Natural killer cell treated with Interleukin-12 subunit alpha and Interleukin-12 subunit beta and Interleukin-15 and Interleukin-18, amount 100 ng/mL, for 72 hours (primary cell): ENCODE measurements at regions not wholly inside any gene's neighbourhood (a gene's known extent, or its start where the extent isn't known, plus 50 kb on each side); places are given as distances from the start of the nearest gene placed in this dataset.

Experiments used
- ATAC-seq, 2 donors: fragments of 150-1000 bp; cut with Tn5 transposase in 1 of 2; sonication (Bioruptor Pico), chemical (Tn5 transposase) in 1 of 2; 2 replicates each; pipeline ENCODE4 v1.10.0; 2021
- DNase-seq: peaks from one replicate; pipeline ENCODE4 v3.0.0; 2022; ENCODE audit warnings: low spot score
- H3K27ac Mint-ChIP-seq, 2 donors: 1 replicate in 1 of 2; 2 replicates in 1 of 2; pipeline ENCODE4 v1.8.0; 2022; ENCODE audit warnings: mixed read lengths in 2 of 2, mild to moderate bottlenecking in 1 of 2, moderate library complexity in 1 of 2
- H3K27me3 Mint-ChIP-seq, 2 donors: 1 replicate in 1 of 2; 2 replicates in 1 of 2; pipeline ENCODE4 v1.8.0; 2022; ENCODE audit warnings: mixed read lengths in 2 of 2
- H3K36me3 Mint-ChIP-seq: one replicate; pipeline ENCODE4 v1.8.0; 2022; ENCODE audit warnings: mixed read lengths
- H3K4me1 Mint-ChIP-seq, 2 donors: 1 replicate in 1 of 2; 2 replicates in 1 of 2; pipeline ENCODE4 v1.8.0; 2022; ENCODE audit warnings: low read depth in 2 of 2, mixed read lengths in 2 of 2, mild to moderate bottlenecking in 1 of 2
- H3K4me3 Mint-ChIP-seq: one replicate; pipeline ENCODE4 v1.8.0; 2022; ENCODE audit warnings: mixed read lengths
- H3K9me3 Mint-ChIP-seq: 2 replicates; pipeline ENCODE4 v1.8.0; 2022; ENCODE audit warnings: mixed read lengths

DNA sequence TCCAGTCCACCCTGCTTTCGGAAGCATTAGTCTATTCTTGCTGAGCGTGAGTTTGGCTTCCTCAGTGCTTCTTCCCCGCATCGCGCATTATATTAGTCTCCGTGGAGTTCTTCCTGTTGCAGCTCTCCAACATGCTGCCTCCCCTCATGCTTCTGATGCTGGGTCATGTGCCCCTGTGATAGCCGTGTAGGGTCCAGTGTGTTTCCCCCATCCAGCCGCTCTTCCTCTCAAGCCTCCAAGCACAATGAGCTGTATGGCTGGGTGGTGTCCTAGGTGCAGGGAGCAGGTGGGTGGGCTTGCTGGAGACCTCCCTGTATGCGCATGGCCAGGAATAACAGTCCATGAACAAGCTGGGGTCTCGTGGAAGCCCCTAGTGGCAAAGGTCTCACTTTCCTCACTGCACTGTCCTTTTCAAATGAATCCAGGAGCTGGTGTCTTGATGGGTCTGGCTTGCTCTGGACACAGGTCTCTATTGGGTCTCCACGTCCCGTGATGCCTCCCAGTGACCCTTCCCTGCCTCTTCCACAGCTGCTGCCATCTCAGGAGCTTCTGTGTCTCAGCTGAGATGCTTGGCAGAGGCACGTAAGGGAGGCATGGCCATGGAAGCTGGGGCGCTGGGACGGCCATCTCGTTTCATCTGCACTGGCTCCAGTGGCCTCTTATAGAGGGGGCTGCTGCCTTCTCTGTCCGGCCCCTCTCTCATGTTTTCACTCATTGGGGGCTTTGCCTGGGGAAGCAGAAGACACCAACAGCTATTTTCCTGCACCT is 54.8 kb upstream of the HDAC4 start:
- ATAC-seq (no peak), DNase-seq (no peak)
- peaks cover 32% of the 10 kb centered on the region for H3K36me3 Mint-ChIP-seq
- H3K4me1 Mint-ChIP-seq = no peaks in the 10 kb centered on the region
- peaks cover 24 to 28% of the 10 kb centered on the region in 2 donors for H3K27me3 Mint-ChIP-seq
- no peak overlapping the region for H3K4me3 Mint-ChIP-seq
- no peak overlapping the region for H3K27ac Mint-ChIP-seq
- H3K9me3 Mint-ChIP-seq = peaks cover 6% of the 10 kb centered on the region

DNA sequence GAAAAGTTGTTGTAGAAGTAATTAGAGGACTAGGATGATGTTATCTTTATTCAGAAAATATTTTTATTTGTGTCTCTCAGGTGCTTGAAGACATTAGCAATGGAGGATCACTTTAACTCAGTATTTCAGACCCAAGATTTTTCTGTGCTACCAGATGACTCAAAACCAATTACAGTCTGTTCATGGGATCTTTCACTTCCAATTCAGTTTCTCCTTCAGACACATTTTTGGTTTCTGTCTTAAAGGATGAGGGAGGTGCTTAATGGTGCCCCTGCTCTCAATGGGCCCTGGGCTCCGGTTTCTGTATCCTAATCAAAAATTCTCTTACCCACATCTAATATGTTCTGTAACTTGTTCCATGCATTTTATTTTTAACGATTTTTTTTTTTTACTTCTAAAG is 53.7 kb upstream of the HDAC4 start:
- ATAC-seq (no peak), DNase-seq (no peak)
- Mint-ChIP-seq H3K27ac (no peak overlapping the region), H3K36me3 (peaks cover 32% of the 10 kb centered on the region), H3K9me3 (peaks cover 6% of the 10 kb centered on the region), H3K4me1 (no peaks in the 10 kb centered on the region), H3K4me3 (no peak overlapping the region), H3K27me3 (peaks cover 24 to 25% of the 10 kb centered on the region in 2 donors)
